GM19351 (cell line): ENCODE measurements at regions not wholly inside any gene's neighbourhood (a gene's known extent, or its start where the extent isn't known, plus 50 kb on each side); places are given as distances from the start of the nearest gene placed in this dataset.
A peak's percentile ranks its signal among the peaks of the same experiment; 100 is the strongest.
"Not testable (repeated sequence)": the region's sequence is repeated elsewhere in the genome, so short reads cannot be mapped to it uniquely, and the experiment has no call there.

Experiments
- ATAC-seq: cut with Tn5 transposase; IDR thresholded peaks from one replicate; pipeline ENCODE4 v1.9.1; 2021; ENCODE audit warnings: mild to moderate bottlenecking, moderate library complexity; ENCODE audit not compliant: unreplicated experiment

DNA sequence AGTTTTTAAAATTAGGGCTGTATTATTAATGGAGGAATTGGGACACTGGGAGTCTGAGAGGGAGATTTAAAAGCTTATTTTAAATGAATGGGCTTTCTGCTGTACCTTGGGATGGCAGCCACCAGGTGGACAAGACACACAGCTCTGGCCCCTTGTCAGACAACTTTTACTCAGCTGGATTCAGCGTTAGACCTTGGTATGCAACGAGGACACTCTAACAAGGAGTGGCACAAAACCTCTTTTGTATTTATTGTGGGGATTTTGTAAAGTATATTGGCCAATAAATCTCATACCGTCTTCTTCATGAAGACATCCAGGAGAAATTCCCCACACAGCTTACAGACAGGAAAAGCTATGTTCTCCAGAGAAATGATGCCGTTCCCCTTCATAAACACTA, 105.7 kb downstream of the LCA5 start:
- ATAC-seq, result peak; percentile 46

DNA sequence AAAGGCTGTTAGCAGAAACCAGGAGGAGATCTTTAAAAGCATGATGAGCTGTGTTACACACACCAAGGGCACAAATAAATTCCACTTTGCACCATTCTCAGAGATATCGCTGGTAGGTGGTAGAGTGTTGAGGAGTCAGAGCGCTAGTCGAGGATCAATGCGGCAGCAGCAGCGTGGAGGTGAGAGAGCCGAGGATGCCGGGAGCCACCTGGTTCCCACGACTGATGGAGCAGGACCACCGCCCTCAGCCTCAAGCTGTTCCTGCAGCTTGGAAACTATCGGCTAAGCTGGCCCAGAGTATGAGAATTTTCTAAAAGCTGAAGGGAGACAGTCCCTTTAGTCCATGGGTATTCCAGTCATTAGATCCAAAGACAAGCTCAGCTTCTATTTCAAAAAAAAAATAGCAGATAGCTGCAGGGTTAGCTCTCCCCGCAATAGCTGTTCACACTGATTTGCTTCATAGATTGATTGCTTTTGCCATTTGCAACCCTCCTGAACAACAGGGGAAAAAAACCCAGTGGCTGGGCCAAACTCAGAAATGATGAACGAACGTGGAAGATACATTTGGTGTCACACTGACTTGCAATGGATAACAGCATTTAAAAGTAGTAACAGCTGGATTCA, 106.2 kb downstream of the LCA5 start:
- no peak for ATAC-seq

DNA sequence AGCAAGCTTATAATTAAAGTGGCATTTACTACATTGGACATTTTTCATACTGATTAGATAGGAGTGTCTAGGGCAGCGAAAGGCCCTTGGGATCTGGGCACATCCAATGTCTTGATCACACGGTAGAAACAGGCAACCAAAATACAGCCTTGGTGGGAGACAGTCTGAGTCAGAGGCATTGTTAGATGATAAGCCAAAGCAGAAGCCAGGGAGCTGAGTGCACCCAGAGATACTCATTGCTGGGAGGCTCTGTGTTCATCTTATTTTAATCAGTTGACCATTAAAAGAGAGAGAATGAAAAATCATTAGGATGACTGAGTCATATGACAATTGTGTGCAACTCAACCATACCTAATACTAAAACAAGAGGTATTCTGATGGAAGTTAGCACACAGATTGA, 109.5 kb downstream of the LCA5 start:
- ATAC-seq, result no peak

DNA sequence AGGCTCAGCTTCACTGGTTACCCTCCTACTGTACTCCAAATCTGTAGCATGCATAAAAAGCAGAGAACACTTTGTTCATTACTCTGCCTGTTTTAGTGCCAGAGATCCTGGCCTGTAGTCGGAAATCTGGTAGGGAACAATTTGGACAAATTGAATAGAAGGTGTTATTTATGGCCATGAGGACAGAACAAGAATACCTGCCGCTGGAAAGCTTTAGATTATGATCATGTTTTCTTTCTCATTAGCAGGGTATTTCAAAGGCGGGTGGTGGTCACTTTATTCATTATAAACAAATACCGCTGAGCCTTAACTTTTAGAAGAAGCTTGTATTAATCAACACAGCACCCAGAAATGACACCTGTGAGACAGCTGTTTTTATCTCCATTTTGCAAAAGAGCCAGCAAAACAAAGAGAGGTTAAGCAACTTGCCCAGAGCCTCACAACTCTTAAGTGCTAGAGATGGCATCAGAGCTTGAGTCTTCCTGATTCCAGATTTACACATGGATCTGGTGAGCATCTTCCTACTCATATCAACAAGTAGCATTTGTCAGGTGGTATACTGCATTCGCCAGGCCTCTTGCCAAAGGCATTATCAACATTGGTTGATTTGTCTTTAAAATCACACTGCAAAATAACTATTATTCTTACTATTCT, 110.5 kb downstream of the LCA5 start:
- ATAC-seq, result no peak

DNA sequence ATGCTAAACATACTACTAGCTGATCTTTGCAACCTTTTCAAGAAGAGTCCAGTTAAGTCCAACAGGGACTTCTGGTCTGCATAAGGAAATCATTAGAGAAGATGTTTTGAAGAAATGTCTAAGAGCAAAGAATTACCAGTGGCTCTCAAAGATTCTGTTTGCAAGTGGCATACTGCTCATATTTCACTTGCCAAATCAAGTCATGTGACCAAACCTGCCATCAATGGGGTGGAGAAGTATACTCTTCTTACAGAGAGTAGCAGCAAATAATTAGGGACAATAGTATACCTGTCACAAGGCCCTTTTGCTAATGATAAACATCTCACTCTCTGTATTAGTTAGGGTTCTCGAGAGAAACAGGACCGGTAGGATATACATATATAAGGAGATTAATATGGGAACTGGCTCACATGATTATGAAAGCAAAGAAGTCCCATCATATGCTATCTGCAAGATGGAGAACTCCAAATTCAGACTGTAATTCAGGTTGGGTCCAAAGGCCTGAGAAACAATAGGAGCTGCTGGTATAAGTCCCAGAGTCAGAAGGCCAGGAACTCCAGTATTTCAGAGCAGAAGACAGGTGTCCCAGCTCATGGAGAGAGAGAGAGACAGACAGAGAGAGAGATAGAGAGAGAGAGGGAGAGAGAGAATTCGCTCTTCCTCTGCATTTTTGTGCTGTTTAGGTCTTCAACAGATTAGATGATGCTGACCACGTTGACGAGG, 111.5 kb downstream of the LCA5 start:
- ATAC-seq, result no peak

DNA sequence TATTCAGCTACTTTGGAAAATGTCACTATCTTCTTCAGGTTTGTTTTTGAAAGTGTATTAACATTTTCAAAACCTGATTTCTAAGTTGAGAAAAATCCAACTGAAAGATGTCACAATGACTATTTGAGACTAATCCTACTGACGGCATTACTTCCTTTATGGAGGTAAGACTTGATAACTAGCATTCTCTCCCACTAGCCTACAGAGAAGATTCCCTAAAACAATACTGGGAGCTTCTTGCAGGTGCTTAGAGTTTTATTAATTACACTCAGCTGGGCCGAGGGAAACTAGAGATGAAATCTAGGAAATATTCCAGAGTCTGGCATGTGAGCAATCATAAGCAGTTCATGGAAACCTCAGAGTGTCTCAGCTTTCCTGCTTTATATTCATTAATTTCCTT, 114.0 kb downstream of the LCA5 start:
- ATAC-seq, result no peak

DNA sequence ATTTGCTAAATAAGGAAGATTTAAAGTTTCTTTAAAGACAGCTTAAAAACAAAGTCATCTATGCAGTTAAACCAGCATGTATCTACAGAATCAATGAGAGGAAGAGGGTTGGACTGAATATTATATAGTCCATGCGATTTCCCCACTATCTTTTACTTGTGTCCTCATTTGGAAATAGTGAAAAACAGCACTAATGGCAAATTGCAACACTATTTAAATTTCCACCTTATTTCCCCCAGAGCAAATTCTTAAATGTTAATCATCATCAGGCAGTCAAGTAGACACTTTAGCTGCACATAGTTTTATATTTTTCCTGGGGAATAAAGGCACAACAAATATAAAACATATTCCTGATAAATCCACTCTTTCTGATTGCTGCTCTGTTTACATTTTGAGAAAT, 114.6 kb downstream of the LCA5 start:
- no peak for ATAC-seq

DNA sequence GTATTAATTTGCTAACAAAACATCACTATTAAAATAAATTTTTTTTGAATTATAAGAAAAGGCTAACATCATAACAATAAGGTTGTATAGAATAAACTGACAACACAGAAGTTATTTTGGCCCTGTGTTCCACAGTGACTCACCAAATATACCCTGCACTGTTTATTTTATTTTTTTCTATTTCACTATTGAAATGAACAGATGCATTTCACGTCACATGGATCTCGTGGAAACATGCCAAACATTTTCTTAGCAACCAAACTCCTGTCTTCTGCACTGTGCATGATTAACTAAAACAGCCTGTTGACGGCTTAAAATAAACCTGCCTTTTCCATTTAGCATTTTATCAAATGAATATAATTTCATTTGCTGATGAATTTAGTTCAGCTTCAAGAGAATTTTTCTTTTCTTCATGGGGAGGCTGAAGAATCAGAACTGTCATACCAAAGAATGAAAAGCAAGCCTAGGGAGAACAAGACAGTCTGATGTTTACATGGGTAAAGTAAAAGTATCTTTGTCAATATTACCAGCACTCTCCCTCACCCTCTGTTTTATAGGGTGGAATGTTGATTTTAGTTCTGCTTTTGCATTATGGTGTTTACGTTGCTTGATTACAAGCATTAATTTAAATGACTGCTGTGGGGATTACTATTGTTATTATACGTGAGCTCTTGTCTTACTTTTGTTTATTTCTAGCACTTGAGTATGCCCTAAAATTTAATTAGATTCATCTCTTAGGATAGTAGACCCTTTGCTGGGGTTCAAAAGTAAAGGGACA, 115.3 kb downstream of the LCA5 start:
- peak; percentile 82 for ATAC-seq

DNA sequence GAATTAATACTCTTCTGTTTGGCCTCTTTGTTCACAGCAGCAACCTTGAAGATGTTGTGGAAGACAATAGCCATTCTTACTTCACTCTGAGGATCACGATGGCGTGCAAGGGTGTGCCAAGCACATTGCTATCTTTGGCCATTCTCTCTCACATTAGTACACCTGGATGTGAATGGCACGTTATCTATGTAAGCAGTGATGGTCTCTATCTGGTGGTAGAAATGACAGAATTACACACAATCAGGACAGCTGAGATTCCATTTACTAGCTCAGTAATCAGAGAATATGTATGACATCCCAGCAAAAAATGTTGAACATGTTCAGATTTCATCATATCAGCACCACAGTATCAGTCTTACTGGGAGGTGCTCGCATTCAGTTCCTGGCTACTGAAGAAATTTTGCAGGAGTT, 116.2 kb downstream of the LCA5 start:
- no peak for ATAC-seq

DNA sequence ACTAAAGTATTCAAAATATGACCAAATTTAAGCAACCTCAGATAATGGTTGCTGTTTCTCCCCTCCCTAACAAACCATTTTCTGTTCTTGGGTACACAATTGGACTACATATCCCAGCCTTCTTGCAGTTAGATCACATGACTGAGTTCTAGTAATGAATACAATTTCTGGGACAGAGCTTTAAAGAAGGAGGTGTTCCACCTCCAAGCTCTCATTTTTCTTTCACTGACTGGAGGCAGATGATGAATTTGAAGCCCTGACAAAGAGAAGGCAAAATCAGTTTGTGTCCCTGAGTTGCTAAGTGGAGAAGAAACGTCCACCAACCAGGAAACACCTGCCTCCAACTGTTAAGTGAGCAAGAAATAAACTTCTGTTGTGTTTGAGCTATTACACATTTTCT, 117.2 kb downstream of the LCA5 start:
- no peak for ATAC-seq

DNA sequence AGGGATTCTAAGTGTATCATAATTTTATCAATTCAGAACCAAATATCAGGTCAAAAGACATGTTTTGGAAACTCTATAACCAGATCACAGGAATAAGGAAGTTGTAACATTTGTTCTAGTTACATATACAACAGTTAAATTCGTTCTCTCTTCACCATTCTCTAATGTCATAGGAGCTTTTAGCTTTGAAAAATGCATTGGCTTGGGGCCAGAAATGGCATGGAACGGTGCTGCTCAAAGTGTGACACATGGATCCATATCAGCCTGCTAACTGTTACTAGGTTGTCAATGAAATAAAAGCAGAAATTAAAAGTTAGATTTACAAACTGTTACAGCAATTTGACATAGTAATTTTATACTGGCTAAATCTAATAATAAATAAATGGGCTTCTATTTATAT, 120.3 kb downstream of the LCA5 start:
- no peak for ATAC-seq

DNA sequence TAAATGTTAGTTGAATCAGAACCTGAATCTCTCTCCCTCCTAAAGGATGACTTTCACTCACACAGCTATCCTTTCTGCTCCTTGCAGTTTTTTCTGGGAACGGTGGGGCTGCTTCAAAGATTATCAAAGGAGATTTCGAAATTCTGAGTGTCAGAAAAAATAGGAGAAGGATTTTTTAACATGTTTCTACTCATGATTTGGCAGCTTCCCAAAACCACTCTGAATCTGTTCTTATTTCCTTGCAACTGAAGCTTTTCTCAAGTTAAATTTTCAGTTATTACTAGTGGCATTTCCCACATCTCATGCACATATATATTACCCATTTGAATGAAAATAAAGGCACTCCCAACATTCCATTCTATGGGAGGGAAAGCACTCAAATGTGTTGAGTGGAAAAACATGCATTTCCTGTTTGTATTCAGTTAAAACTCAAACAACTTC, 123.6 kb downstream of the LCA5 start:
- no peak for ATAC-seq

DNA sequence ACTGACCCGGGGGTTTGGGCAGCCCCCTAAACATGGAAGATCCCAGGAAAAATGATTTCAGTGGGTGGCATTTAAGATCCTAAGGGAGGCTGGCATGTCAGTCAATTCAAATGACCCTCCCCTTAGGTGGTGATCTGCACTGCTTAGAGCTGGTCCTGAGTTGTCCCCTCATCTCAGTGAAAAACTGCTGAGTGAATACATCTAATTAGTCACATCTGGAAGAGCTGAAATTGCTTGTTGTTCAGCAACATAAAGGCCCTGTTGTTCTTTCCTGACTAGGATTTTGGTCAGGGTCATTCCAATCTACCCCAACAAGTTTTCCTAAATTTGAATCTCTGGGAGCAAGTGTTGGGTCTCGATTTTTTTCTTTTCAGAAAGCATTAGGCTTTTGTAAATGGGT, 126.4 kb downstream of the LCA5 start:
- ATAC-seq, result no peak

DNA sequence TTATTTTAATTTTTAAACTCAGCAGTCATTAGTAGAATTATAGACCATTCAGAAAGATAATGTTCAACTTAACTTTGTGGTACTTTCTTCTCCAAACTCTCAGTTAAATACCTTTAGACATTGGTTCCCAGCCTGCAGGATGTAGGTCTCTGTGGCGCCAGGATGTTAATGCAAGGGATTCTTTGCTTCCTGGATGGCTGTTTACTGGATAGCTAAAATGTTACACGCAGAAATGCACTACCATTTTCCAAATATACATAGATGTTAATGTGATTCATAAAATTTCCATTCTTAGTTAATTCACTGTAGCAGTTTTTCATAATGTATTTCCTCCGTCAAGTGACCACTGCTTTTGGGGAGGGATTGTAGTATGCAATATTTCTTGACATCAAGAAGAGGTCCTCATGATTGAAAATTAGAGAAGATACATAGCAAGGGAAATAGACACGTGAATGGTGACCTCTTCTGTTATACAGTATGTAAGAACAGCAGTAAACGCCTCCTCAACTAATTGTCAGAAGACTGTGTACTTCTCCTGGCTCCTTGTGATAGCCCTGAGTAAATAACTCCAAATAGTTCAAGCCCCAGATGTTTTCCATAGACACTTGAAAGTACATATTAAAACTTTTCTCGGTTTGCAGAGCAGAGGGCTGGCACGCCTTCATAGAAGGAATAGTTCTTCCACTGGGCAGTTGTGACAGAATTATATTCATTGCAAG, 128.8 kb downstream of the LCA5 start:
- ATAC-seq, result no peak

DNA sequence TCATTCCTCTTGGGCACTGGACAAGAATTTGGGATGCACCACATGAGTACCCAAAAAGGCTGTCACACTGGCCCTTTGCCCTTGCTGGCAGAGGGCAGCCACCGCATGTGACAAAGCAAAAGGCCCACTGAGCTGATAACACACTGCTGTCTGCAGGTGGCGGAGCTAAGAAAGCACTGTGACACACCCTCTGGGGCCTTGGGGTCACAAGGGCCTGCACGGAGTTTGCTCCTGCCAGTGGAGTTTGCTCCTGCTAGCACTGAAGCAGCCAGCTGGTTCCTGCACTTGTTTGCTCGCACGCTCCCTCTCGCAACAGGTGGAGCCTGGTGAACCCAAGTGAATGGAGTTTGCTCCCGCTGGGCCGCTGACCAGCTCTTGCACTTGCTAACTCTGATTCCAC, 132.6 kb downstream of the LCA5 start:
- no peak for ATAC-seq

DNA sequence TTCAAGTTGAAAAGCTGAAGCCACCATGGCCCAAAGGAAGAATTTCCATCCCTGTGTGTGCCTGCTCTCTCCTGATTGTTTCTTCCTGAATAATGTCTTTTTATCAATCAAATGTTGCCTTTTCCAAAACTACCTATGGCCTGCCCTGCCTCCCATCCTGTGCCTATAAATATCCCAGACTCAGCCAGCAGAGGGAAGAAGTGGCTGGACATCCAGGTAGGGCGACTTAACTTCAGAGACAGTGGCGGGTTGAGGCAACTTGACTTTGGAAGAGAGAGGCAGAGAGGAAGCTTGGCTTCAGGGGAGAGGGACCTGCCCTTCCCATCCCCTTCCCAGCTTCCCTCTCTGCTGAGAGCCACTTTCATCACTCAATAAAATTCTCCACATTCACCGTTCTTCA, 133.0 kb downstream of the LCA5 start:
- ATAC-seq, result no peak

DNA sequence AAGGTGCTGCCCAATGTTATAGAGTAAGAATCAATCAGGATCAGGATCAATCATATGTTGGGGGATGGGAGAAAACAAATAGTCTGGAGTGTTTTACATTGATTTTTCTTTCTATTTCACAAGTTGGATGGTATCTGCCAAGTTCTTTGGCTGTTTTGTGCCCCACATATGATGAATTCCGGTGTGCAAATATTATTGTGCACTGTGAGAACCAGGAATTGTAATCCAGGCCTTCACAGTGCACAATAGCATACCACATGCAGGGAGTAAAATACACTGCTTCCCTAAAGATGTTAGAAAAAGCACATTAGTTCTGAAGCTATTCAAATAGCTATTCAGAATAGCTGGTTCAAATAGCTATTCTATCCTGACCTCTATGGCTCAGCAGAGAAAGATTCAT, 133.7 kb downstream of the LCA5 start:
- no peak for ATAC-seq

DNA sequence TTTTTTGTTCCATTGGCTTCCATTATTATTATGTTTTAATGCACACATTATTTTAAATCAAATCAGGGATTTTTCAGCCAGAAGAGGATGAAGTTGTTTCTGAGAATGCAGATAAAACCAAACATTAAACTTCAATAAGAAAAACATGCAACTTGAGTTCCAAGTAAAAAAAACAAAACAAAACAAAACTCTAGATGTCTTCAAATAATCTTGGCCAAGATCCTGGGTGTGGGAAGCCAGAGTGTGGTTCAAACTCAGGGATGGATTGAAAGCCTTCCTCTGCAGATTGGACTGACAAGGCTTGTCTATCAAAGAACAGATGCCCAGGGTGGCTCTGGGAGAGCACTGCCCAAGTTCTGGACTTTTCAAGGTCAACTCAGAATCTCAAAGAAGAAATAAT, 134.1 kb downstream of the LCA5 start:
- no peak for ATAC-seq

DNA sequence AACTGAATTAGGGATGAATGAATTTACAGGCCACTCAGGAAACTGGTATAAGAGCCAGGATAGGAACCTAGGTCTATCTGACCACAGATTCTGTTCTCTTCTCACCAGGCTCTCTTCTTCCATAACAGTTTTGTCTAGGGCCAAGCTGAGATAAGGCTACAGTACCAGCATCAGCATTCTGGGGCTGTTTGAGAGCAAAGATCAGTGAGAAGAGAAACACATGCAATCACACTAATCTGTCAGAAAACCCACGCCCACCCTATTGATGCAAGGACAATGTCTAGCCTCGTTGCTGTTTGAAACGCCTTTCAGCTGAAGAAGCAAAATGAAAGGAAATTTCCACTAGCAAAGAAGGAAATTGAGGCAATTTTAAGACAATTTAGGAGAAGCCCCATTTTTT, 137.7 kb downstream of the LCA5 start:
- ATAC-seq, result no peak

DNA sequence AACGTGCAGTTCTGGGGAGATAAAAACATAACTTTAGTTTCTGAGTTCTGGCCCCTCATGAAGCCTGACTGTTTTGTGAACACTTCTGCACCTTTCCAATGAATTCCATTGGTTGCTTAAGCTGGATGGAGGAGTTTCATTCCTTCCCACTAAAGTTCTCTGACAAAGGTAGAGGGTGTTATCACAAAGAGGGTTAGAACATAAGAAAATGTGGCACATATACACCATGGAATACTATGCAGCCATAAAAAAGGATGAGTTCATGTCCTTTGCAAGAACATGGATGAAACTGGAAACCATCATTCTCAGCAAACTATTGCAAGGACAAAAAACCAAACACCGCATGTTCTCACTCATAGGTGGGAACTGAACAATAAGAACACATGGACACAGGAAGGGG, 138.6 kb downstream of the LCA5 start:
- ATAC-seq, result not testable (repeated sequence)

DNA sequence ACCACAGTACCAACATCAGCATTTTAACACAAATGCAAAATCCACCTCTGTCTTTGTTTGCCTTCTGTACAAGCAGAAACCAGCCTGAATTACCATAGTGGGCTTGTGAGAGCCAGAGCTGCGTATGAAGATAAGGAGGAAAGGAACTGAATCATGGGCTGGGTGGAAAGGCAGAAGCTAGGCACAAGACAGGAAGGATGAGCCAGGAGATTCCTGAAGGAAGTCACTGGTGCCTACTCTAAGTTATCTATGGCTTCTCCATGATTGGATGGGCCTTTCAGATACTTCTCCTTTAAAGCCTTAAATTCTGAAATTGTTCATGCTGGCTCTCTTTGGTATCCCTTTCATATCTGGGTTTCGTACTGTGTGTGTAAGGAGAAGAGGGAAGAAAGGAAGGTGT, 140.6 kb downstream of the LCA5 start:
- no peak for ATAC-seq
